ENCODE measurements at regions not wholly inside any gene's neighbourhood (a gene's known extent, or its start where the extent isn't known, plus 50 kb on each side); places are given as distances from the start of the nearest gene placed in this dataset.

- peak; percentile 12; the same call in 2 of the 3 replicates for ATAC-seq
- TF ChIP-seq ZFP30 (CRISPR knock-in tag; IDR thresholded peaks at IDR 0.05) = no peak
- no peak for TF ChIP-seq TCF4 (CRISPR knock-in tag; IDR thresholded peaks at IDR 0.05; ENCODE audit: borderline replicate concordance)
- no peak for TF ChIP-seq RARB (CRISPR knock-in tag; IDR thresholded peaks at IDR 0.05)
- no peak for TF ChIP-seq ESRRG (CRISPR knock-in tag; IDR thresholded peaks at IDR 0.05)
- TF ChIP-seq ZNF8 (CRISPR knock-in tag; IDR thresholded peaks at IDR 0.05) = no peak
- TF ChIP-seq ZFP3 (CRISPR knock-in tag; IDR thresholded peaks at IDR 0.05) = no peak
- no peak for TF ChIP-seq ISL1 (CRISPR knock-in tag; IDR thresholded peaks at IDR 0.05)
- TF ChIP-seq GLIS3 (CRISPR knock-in tag; IDR thresholded peaks at IDR 0.05) = no peak
- TF ChIP-seq ZC3H10 (CRISPR knock-in tag; IDR thresholded peaks at IDR 0.05) = no peak
- no peak for TF ChIP-seq ZNF565 (CRISPR knock-in tag; conservative IDR thresholded peaks at IDR 0.05; ENCODE audit: low read depth)
- TF ChIP-seq TOX (CRISPR knock-in tag; IDR thresholded peaks at IDR 0.05; ENCODE audit: borderline replicate concordance) = no peak
- no peak for TF ChIP-seq ARNTL (CRISPR knock-in tag; IDR thresholded peaks at IDR 0.05; ENCODE audit: borderline replicate concordance, low read depth)
- TF ChIP-seq SNAI2 (CRISPR knock-in tag; IDR thresholded peaks at IDR 0.05) = no peak
- no peak for TF ChIP-seq CSRNP3 (CRISPR knock-in tag; IDR thresholded peaks at IDR 0.05)
- no peak for TF ChIP-seq PATZ1 (CRISPR knock-in tag; IDR thresholded peaks at IDR 0.05; ENCODE audit: borderline replicate concordance)
- TF ChIP-seq CREB5 (CRISPR knock-in tag; IDR thresholded peaks at IDR 0.05; ENCODE audit: low read depth) = no peak
These were observed 119.5 kb upstream of the SGK1 start for GRCh38 chr6:134437376-134437775.

GRCh38 chr6:134436950-134437349 is 119.0 kb upstream of the SGK1 start:
- TF ChIP-seq RARB (CRISPR knock-in tag; IDR thresholded peaks at IDR 0.05) (no peak), CSRNP3 (CRISPR knock-in tag; IDR thresholded peaks at IDR 0.05) (no peak), SNAI2 (CRISPR knock-in tag; IDR thresholded peaks at IDR 0.05) (no peak), POU6F1 (CRISPR knock-in tag; IDR thresholded peaks at IDR 0.05; ENCODE audit: borderline replicate concordance, low read depth) (no peak), ZNF70 (CRISPR knock-in tag; IDR thresholded peaks at IDR 0.05) (no peak), ZFP3 (CRISPR knock-in tag; IDR thresholded peaks at IDR 0.05) (no peak), ZNF8 (CRISPR knock-in tag; IDR thresholded peaks at IDR 0.05) (no peak), BACH2 (CRISPR knock-in tag; IDR thresholded peaks at IDR 0.05; ENCODE audit: borderline replicate concordance) (no peak), ZC3H10 (CRISPR knock-in tag; IDR thresholded peaks at IDR 0.05) (no peak), CSDC2 (CRISPR knock-in tag; IDR thresholded peaks at IDR 0.05) (no peak), ZFP30 (CRISPR knock-in tag; IDR thresholded peaks at IDR 0.05) (no peak), TOX (CRISPR knock-in tag; IDR thresholded peaks at IDR 0.05; ENCODE audit: borderline replicate concordance) (no peak), CREB5 (CRISPR knock-in tag; IDR thresholded peaks at IDR 0.05; ENCODE audit: low read depth) (no peak), GLIS3 (CRISPR knock-in tag; IDR thresholded peaks at IDR 0.05) (no peak), ISL1 (CRISPR knock-in tag; IDR thresholded peaks at IDR 0.05) (no peak), TSHZ2 (CRISPR knock-in tag; IDR thresholded peaks at IDR 0.05) (no peak), PATZ1 (CRISPR knock-in tag; IDR thresholded peaks at IDR 0.05; ENCODE audit: borderline replicate concordance) (no peak), ARNTL (CRISPR knock-in tag; IDR thresholded peaks at IDR 0.05; ENCODE audit: borderline replicate concordance, low read depth) (no peak), ZNF565 (CRISPR knock-in tag; conservative IDR thresholded peaks at IDR 0.05; ENCODE audit: low read depth) (no peak)
- peak; percentile 43 for ATAC-seq

All from SK-N-SH treated with all-trans-retinoic acid at 6 μM for 48 hours (cell line).